ENCODE measurements at regions not wholly inside any gene's neighbourhood (a gene's known extent, or its start where the extent isn't known, plus 50 kb on each side); places are given as distances from the start of the nearest gene placed in this dataset.

- no peak for DNase-seq
Observed at GRCh38 chr3:145785668-145786067, 375.3 kb downstream of the PLOD2 start.

GRCh38 chr3:145798007-145798406 is 363.0 kb downstream of the PLOD2 start:
- DNase-seq: no peak

GRCh38 chr3:145798696-145799537 is 362.1 kb downstream of the PLOD2 start:
- DNase-seq: no peak

- no peak for DNase-seq
Observed at GRCh38 chr3:145801696-145802095, 359.3 kb downstream of the PLOD2 start.

- DNase-seq: no peak
Observed at GRCh38 chr3:145807990-145808389, 353.0 kb downstream of the PLOD2 start.

- DNase-seq: no peak
Observed at GRCh38 chr3:145812391-145812790, 348.6 kb downstream of the PLOD2 start.

GRCh38 chr3:145815707-145816413 is 345.1 kb downstream of the PLOD2 start:
- no peak for DNase-seq

- no peak for DNase-seq
Observed at GRCh38 chr3:145817870-145818483, 343.0 kb downstream of the PLOD2 start.

- DNase-seq: no peak
Observed at GRCh38 chr3:145820170-145820569, 340.8 kb downstream of the PLOD2 start.

- no peak for DNase-seq
Observed at GRCh38 chr3:145842294-145842902, 318.6 kb downstream of the PLOD2 start.

GRCh38 chr3:145843561-145843960 is 317.4 kb downstream of the PLOD2 start:
- no peak for DNase-seq

GRCh38 chr3:145849115-145849514 is 311.9 kb downstream of the PLOD2 start:
- no peak for DNase-seq

- DNase-seq: no peak
Observed at GRCh38 chr3:145854499-145854898, 306.5 kb downstream of the PLOD2 start.

- DNase-seq: no peak
Observed at GRCh38 chr3:145857956-145858355, 303.0 kb downstream of the PLOD2 start.

- no peak for DNase-seq
Observed at GRCh38 chr3:145864336-145864735, 296.6 kb downstream of the PLOD2 start.

GRCh38 chr3:145865399-145866018 is 295.5 kb downstream of the PLOD2 start:
- no peak for DNase-seq

- no peak for DNase-seq
Observed at GRCh38 chr3:145869958-145870357, 291.0 kb downstream of the PLOD2 start.

- no peak for DNase-seq
Observed at GRCh38 chr3:145882436-145882835, 278.5 kb downstream of the PLOD2 start.

- DNase-seq: no peak
Observed at GRCh38 chr3:145889730-145890129, 271.3 kb downstream of the PLOD2 start.

GRCh38 chr3:145892869-145893268 is 268.1 kb downstream of the PLOD2 start:
- DNase-seq: no peak

GRCh38 chr3:145893331-145893730 is 267.7 kb downstream of the PLOD2 start:
- no peak for DNase-seq

GRCh38 chr3:145898487-145898886 is 262.5 kb downstream of the PLOD2 start:
- DNase-seq: no peak

GRCh38 chr3:145899241-145899640 is 261.7 kb downstream of the PLOD2 start:
- DNase-seq: no peak

All from activated CD4-positive, alpha-beta T cell treated with anti-CD3 and anti-CD28 coated beads, Interleukin-2, Interleukin-6, amounts not matched to agents 100 ng/mL and 50 ng/mL, durations not matched to agents 16 hours and 8 hours (primary cell).